MCF 10A (cell line): ENCODE measurements at regions not wholly inside any gene's neighbourhood (a gene's known extent, or its start where the extent isn't known, plus 50 kb on each side); places are given as distances from the start of the nearest gene placed in this dataset.

Source experiments
- BruUV-seq: library from RNA; stranded (reverse); fragments of 400-500 nt; replicated peaks from 2 replicates; lab custom pipeline; 2021; lab: Mats Ljungman, UMichigan
- CTCF ChIA-PET: fragments of 300-600 bp; sonication (Branson Sonifier 250); formaldehyde crosslinking; extraction: SDS; loops from one replicate; lab custom pipeline; 2021; ENCODE audit warnings: antibody characterized with exemption, inconsistent platforms; lab: Yijun Ruan, JAX
- POLR2A ChIA-PET: fragments of 300-600, 350-650 bp; sonication (Branson Sonifier 250); formaldehyde crosslinking; extraction: SDS; loops from one replicate; lab custom pipeline; 2020; ENCODE audit warnings: antibody characterized with exemption, inconsistent platforms; lab: Yijun Ruan, JAX
- DNase-seq: peaks from one replicate; pipeline ENCODE4 v3.0.0-alpha.2; 2018; ENCODE audit not compliant: unreplicated experiment
- H3K27ac Mint-ChIP-seq: one replicate; pipeline ENCODE4 v1.8.0; 2022; ENCODE audit warnings: mild to moderate bottlenecking, low read depth, mixed read lengths; ENCODE audit not compliant: unreplicated experiment
- H3K27me3 Mint-ChIP-seq: one replicate; pipeline ENCODE4 v1.8.0; 2022; ENCODE audit warnings: mixed read lengths; ENCODE audit not compliant: insufficient read depth, unreplicated experiment
- H3K36me3 Mint-ChIP-seq: one replicate; pipeline ENCODE4 v1.8.0; 2022; ENCODE audit warnings: mild to moderate bottlenecking, moderate library complexity, mixed read lengths; ENCODE audit not compliant: insufficient read depth, unreplicated experiment
- H3K4me1 Mint-ChIP-seq: one replicate; pipeline ENCODE4 v1.8.0; 2022; ENCODE audit warnings: mixed read lengths; ENCODE audit not compliant: insufficient read depth, unreplicated experiment
- H3K4me3 Mint-ChIP-seq: one replicate; pipeline ENCODE4 v1.8.0; 2022; ENCODE audit warnings: mild to moderate bottlenecking, moderate library complexity, mixed read lengths; ENCODE audit not compliant: unreplicated experiment
- H3K9me3 Mint-ChIP-seq: one replicate; pipeline ENCODE4 v1.8.0; 2022; ENCODE audit warnings: mixed read lengths; ENCODE audit not compliant: unreplicated experiment
- CTCF ChIP-seq: fragments of 200-600 bp; IDR thresholded peaks from one replicate; pipeline ENCODE4 v1.8.0; 2022; ENCODE audit warnings: antibody characterized with exemption, mild to moderate bottlenecking; ENCODE audit not compliant: unreplicated experiment
- intact Hi-C: fragments of 100-400 bp; cut with micrococcal nuclease; formaldehyde crosslinking; loops from 2 replicates; pipeline ENCODE4 v1.14.1; 2022

- no peak overlapping the region for H3K4me3 Mint-ChIP-seq
- intact Hi-C loops = no loop called here
Measured at GRCh38 chrX:95629737-95630136, 1054.9 kb upstream of the DIAPH2 start.

GRCh38 chrX:95640226-95640625, 1044.4 kb upstream of the DIAPH2 start:
- ChIA-PET CTCF (no interaction called here), POLR2A (no interaction called here)
- DNase-seq = peak; percentile 13
- Mint-ChIP-seq H3K4me3 (no peak overlapping the region), H3K27ac (no peak overlapping the region), H3K27me3 (no peaks in the 10 kb centered on the region), H3K36me3 (peaks cover 5% of the 10 kb centered on the region), H3K4me1 (peaks cover 6% of the 10 kb centered on the region), H3K9me3 (no peaks in the 10 kb centered on the region)
- TF ChIP-seq CTCF = no peak
- BruUV-seq = no TSS peak
- intact Hi-C loops = no loop called here

More at GRCh38 chrX:95629737-95630136, 1054.9 kb upstream of the DIAPH2 start:
- H3K9me3 Mint-ChIP-seq = peaks cover 4% of the 10 kb centered on the region
- H3K27me3 Mint-ChIP-seq = no peaks in the 10 kb centered on the region
- no peak overlapping the region for H3K27ac Mint-ChIP-seq
- BruUV-seq = no TSS peak
- no peaks in the 10 kb centered on the region for H3K36me3 Mint-ChIP-seq
- no peak for TF ChIP-seq CTCF
- DNase-seq = peak; percentile 9
- POLR2A ChIA-PET = interaction anchor here (0.6 to 0.7 kb wide), 2 partner anchors 12 to 62 kb away, joined by 3 read pairs; no protein-coding TSS in a partner anchor
- CTCF ChIA-PET = interaction anchor here (0.8 kb wide), 1 partner anchor 216 kb away, joined by 3 read pairs; no protein-coding TSS in a partner anchor
- no peaks in the 10 kb centered on the region for H3K4me1 Mint-ChIP-seq

GRCh38 chrX:95645738-95646137, 1038.9 kb upstream of the DIAPH2 start:
- Mint-ChIP-seq H3K27me3 (peaks cover 25% of the 10 kb centered on the region), H3K4me3 (no peak overlapping the region), H3K4me1 (no peaks in the 10 kb centered on the region), H3K9me3 (no peaks in the 10 kb centered on the region), H3K36me3 (peaks cover 5% of the 10 kb centered on the region), H3K27ac (no peak overlapping the region)
- intact Hi-C loops = no loop called here
- ChIA-PET POLR2A (no interaction called here), CTCF (no interaction called here)
- no peak for TF ChIP-seq CTCF
- no TSS peak for BruUV-seq
- DNase-seq = no peak

- TF ChIP-seq CTCF = no peak
- intact Hi-C loops = no loop called here
- DNase-seq = no peak
- no TSS peak for BruUV-seq
- H3K27me3 Mint-ChIP-seq = no peaks in the 10 kb centered on the region
- H3K27ac Mint-ChIP-seq = no peak overlapping the region
- ChIA-PET CTCF (no interaction called here), POLR2A (interaction anchor here (0.7 kb wide), 1 partner anchor 1680 kb away, joined by 3 read pairs; no protein-coding TSS in a partner anchor)
- no peaks in the 10 kb centered on the region for H3K36me3 Mint-ChIP-seq
- H3K4me1 Mint-ChIP-seq = no peaks in the 10 kb centered on the region
- H3K4me3 Mint-ChIP-seq = no peak overlapping the region
- no peaks in the 10 kb centered on the region for H3K9me3 Mint-ChIP-seq
Measured at GRCh38 chrX:95662200-95662599, 1022.4 kb upstream of the DIAPH2 start.
